ENCODE measurements at regions not wholly inside any gene's neighbourhood (a gene's known extent, or its start where the extent isn't known, plus 50 kb on each side); places are given as distances from the start of the nearest gene placed in this dataset.

- no peak for TF ChIP-seq CTCF (conservative IDR thresholded peaks at IDR 0.05; ENCODE audit: low read length)
- no peak for DNase-seq (ENCODE audit: low read depth)
- H3K4me3 ChIP-seq (ENCODE audit: low read length): no peak overlapping the region
These were observed 280.9 kb upstream of the FANCL start for GRCh38 chr2:58521803-58522554.

GRCh38 chr2:58520903-58521302 is 279.8 kb upstream of the FANCL start:
- no peak for TF ChIP-seq CTCF (conservative IDR thresholded peaks at IDR 0.05; ENCODE audit: low read length)
- H3K4me3 ChIP-seq (ENCODE audit: low read length): no peak overlapping the region

GRCh38 chr2:58517881-58518280 is 276.8 kb upstream of the FANCL start:
- H3K4me3 ChIP-seq (ENCODE audit: low read length): no peak overlapping the region
- DNase-seq (ENCODE audit: low read depth): no peak
- TF ChIP-seq CTCF (conservative IDR thresholded peaks at IDR 0.05; ENCODE audit: low read length): no peak

More at GRCh38 chr2:58520903-58521302, 279.8 kb upstream of the FANCL start:
- no peak for DNase-seq (ENCODE audit: low read depth)

GRCh38 chr2:58516695-58517094 is 275.6 kb upstream of the FANCL start:
- DNase-seq (ENCODE audit: low read depth): no peak
- H3K4me3 ChIP-seq (ENCODE audit: low read length): no peak overlapping the region
- TF ChIP-seq CTCF (conservative IDR thresholded peaks at IDR 0.05; ENCODE audit: low read length): no peak

GRCh38 chr2:58515827-58516573 is 274.9 kb upstream of the FANCL start:
- DNase-seq (ENCODE audit: low read depth): peak; percentile 7
- no peak overlapping the region for H3K4me3 ChIP-seq (ENCODE audit: low read length)
- TF ChIP-seq CTCF (conservative IDR thresholded peaks at IDR 0.05; ENCODE audit: low read length): no peak

- no peak for DNase-seq (ENCODE audit: low read depth)
- H3K4me3 ChIP-seq (ENCODE audit: low read length): no peak overlapping the region
- TF ChIP-seq CTCF (conservative IDR thresholded peaks at IDR 0.05; ENCODE audit: low read length): no peak
These were observed 273.1 kb upstream of the FANCL start for GRCh38 chr2:58514252-58514651.

- DNase-seq (ENCODE audit: low read depth): no peak
- H3K4me3 ChIP-seq (ENCODE audit: low read length): no peak overlapping the region
- no peak for TF ChIP-seq CTCF (conservative IDR thresholded peaks at IDR 0.05; ENCODE audit: low read length)
These were observed 271.8 kb upstream of the FANCL start for GRCh38 chr2:58512878-58513277.
